Gastroesophageal sphincter (tissue), 3 donors: ENCODE measurements at regions not wholly inside any gene's neighbourhood (a gene's known extent, or its start where the extent isn't known, plus 50 kb on each side); places are given as distances from the start of the nearest gene placed in this dataset.

Experiments
- EP300 ChIP-seq: sonication (generic); formaldehyde crosslinking; IDR thresholded peaks from one replicate; pipeline ENCODE4 v1.6.1; 2017; ENCODE audit warnings: antibody characterized with exemption, mild to moderate bottlenecking
- POLR2A ChIP-seq, 2 donors: fragments of 450-650 bp; IDR thresholded peaks; one replicate each; pipeline ENCODE4 v1.6.1; 2017; ENCODE audit warnings: antibody characterized with exemption in 2 of 2, mild to moderate bottlenecking in 2 of 2, moderate library complexity in 1 of 2
- TF ChIP-seq, protein P1 (sequence below), 4 experiments: fragments of 200-600 bp in 2 of 4; fragments of 450-650 bp in 2 of 4; sonication (generic) in 1 of 4; IDR thresholded peaks; one replicate each; pipeline ENCODE4 v1.5.1; 2017 to 2019; ENCODE audit warnings: antibody characterized with exemption in 4 of 4, mild to moderate bottlenecking in 2 of 4, moderate library complexity in 2 of 4

DNA sequence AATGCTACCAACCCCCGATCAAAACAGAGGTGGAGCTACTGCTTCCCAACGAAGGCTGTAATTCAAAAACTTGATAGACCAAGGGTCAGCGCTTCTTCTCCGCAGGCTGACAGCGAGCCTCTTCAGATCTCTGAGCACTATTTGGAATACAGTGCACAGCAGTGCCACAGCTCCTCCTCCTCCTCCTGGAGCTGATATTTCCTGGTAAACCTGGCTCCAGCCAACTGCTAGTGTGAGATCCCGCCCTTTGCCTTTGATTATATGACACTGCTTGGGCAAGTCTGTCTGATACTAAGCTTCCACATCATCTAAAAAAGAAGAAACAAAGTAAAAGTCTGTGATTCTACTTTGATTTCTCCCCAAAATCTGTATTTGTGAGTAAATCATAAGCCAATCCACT lies 710.5 kb downstream of the DACH1 start:
- TF ChIP-seq, protein P1, sequence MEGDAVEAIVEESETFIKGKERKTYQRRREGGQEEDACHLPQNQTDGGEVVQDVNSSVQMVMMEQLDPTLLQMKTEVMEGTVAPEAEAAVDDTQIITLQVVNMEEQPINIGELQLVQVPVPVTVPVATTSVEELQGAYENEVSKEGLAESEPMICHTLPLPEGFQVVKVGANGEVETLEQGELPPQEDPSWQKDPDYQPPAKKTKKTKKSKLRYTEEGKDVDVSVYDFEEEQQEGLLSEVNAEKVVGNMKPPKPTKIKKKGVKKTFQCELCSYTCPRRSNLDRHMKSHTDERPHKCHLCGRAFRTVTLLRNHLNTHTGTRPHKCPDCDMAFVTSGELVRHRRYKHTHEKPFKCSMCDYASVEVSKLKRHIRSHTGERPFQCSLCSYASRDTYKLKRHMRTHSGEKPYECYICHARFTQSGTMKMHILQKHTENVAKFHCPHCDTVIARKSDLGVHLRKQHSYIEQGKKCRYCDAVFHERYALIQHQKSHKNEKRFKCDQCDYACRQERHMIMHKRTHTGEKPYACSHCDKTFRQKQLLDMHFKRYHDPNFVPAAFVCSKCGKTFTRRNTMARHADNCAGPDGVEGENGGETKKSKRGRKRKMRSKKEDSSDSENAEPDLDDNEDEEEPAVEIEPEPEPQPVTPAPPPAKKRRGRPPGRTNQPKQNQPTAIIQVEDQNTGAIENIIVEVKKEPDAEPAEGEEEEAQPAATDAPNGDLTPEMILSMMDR (IDR thresholded peaks at IDR 0.05), result no peak
- TF ChIP-seq POLR2A (IDR thresholded peaks at IDR 0.05) (no peak), EP300 (no peak)
